Central memory CD8-positive, alpha-beta T cell (primary cell): ENCODE measurements at regions not wholly inside any gene's neighbourhood (a gene's known extent, or its start where the extent isn't known, plus 50 kb on each side); places are given as distances from the start of the nearest gene placed in this dataset.

Experiments used
- ATAC-seq: fragments of 150-1000 bp; cut with Tn5 transposase; replicated peaks from 2 replicates; pipeline ENCODE4 v1.10.0; 2022; ENCODE audit warnings: mild to moderate bottlenecking, moderate FRiP score, moderate number of reproducible peaks; ENCODE audit not compliant: poor library complexity, severe bottlenecking; ENCODE audit errors: extremely low read depth
- DNase-seq, 2 donors: peaks; one replicate each; pipeline ENCODE4 v3.0.0; 2021; ENCODE audit warnings: low spot score in 2 of 2
- H3K27ac Mint-ChIP-seq: one replicate; pipeline ENCODE4 v1.8.0; 2022; ENCODE audit warnings: low read depth, mild to moderate bottlenecking, moderate library complexity, mixed read lengths
- H3K27me3 Mint-ChIP-seq: one replicate; pipeline ENCODE4 v1.8.0; 2022; ENCODE audit warnings: mixed read lengths
- H3K36me3 Mint-ChIP-seq: one replicate; pipeline ENCODE4 v1.8.0; 2022; ENCODE audit warnings: mild to moderate bottlenecking, moderate library complexity, mixed read lengths; ENCODE audit not compliant: insufficient read depth
- H3K4me1 Mint-ChIP-seq: one replicate; pipeline ENCODE4 v1.8.0; 2022; ENCODE audit warnings: mixed read lengths
- H3K4me3 Mint-ChIP-seq: one replicate; pipeline ENCODE4 v1.8.0; 2022; ENCODE audit warnings: mild to moderate bottlenecking, moderate library complexity, mixed read lengths
- H3K9me3 Mint-ChIP-seq: one replicate; pipeline ENCODE4 v1.8.0; 2022; ENCODE audit warnings: mixed read lengths

- Mint-ChIP-seq H3K4me3 (no peak overlapping the region), H3K27ac (no peak overlapping the region), H3K4me1 (no peaks in the 10 kb centered on the region), H3K36me3 (no peaks in the 10 kb centered on the region), H3K9me3 (peaks cover 10% of the 10 kb centered on the region), H3K27me3 (peaks cover 14% of the 10 kb centered on the region)
- DNase-seq (no peak), ATAC-seq (no peak)
These were observed 163.7 kb downstream of the FBXO15 start for GRCh38 chr18:73983970-73984369.

- H3K36me3 Mint-ChIP-seq, result no peaks in the 10 kb centered on the region
- peaks cover 10% of the 10 kb centered on the region for H3K9me3 Mint-ChIP-seq
- no peaks in the 10 kb centered on the region for H3K4me1 Mint-ChIP-seq
- H3K4me3 Mint-ChIP-seq, result no peak overlapping the region
- ATAC-seq (no peak), DNase-seq (no peak)
- peaks cover 14% of the 10 kb centered on the region for H3K27me3 Mint-ChIP-seq
- no peak overlapping the region for H3K27ac Mint-ChIP-seq
These were observed 164.1 kb downstream of the FBXO15 start for GRCh38 chr18:73983496-73983895.

GRCh38 chr18:73981796-73982195 is 165.8 kb downstream of the FBXO15 start:
- no peak overlapping the region for H3K27ac Mint-ChIP-seq
- H3K36me3 Mint-ChIP-seq, result no peaks in the 10 kb centered on the region
- ATAC-seq (no peak), DNase-seq (no peak)
- no peaks in the 10 kb centered on the region for H3K4me1 Mint-ChIP-seq
- H3K27me3 Mint-ChIP-seq, result peaks cover 14% of the 10 kb centered on the region
- H3K4me3 Mint-ChIP-seq, result no peak overlapping the region
- H3K9me3 Mint-ChIP-seq, result no peaks in the 10 kb centered on the region

- H3K9me3 Mint-ChIP-seq, result no peaks in the 10 kb centered on the region
- H3K36me3 Mint-ChIP-seq, result no peaks in the 10 kb centered on the region
- H3K27me3 Mint-ChIP-seq, result peaks cover 14% of the 10 kb centered on the region
- no peak overlapping the region for H3K4me3 Mint-ChIP-seq
- no peaks in the 10 kb centered on the region for H3K4me1 Mint-ChIP-seq
- no peak for DNase-seq
- no peak overlapping the region for H3K27ac Mint-ChIP-seq
- ATAC-seq, result no peak
These were observed 167.2 kb downstream of the FBXO15 start for GRCh38 chr18:73980289-73980979.

DNA sequence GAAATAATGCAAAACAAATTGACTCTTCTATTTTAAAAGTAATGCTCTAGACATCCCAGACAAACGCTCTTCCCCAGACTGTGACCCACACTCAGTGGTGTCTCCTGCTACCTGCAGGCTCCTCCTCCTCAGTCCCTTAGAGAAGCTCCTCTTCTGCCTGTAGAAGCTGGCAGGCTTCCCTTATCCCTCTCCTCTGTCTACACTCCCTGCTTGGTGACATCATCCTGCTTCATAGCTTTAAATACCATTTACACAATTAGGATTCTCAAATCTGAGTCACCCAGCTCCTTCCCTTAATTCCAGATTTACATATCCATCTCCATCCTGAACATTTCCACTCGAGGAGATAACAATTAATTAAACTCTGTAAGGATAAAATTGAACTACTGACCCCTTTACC is 167.9 kb downstream of the FBXO15 start:
- peaks cover 14% of the 10 kb centered on the region for H3K27me3 Mint-ChIP-seq
- no peaks in the 10 kb centered on the region for H3K4me1 Mint-ChIP-seq
- ATAC-seq, result no peak
- no peak overlapping the region for H3K27ac Mint-ChIP-seq
- H3K9me3 Mint-ChIP-seq, result no peaks in the 10 kb centered on the region
- no peak for DNase-seq
- no peak overlapping the region for H3K4me3 Mint-ChIP-seq
- H3K36me3 Mint-ChIP-seq, result no peaks in the 10 kb centered on the region

DNA sequence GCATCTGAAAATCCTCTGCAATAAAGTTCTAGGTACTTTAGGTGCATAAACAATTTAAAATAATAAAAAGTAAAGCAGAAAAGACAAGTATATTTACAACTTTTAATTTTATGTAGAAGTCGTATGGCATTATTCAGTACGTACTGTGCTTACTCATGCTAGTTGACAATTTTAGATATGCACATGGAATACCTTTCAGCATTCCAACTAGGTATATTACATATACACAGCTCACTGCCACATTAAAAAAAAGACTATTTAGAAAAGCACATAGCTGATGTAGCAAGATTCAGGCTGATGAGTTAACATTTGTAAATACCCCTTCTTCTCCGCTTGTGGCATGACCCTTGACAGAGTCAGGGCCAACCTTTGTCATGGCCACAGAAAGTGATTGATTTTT is 171.2 kb downstream of the FBXO15 start:
- no peaks in the 10 kb centered on the region for H3K4me1 Mint-ChIP-seq
- DNase-seq (no peak), ATAC-seq (no peak)
- no peaks in the 10 kb centered on the region for H3K36me3 Mint-ChIP-seq
- H3K27ac Mint-ChIP-seq, result no peak overlapping the region
- H3K27me3 Mint-ChIP-seq, result peaks cover 42% of the 10 kb centered on the region
- no peaks in the 10 kb centered on the region for H3K9me3 Mint-ChIP-seq
- H3K4me3 Mint-ChIP-seq, result no peak overlapping the region

GRCh38 chr18:73975266-73975665 is 172.4 kb downstream of the FBXO15 start:
- Mint-ChIP-seq H3K9me3 (no peaks in the 10 kb centered on the region), H3K27ac (no peak overlapping the region), H3K4me3 (no peak overlapping the region), H3K36me3 (no peaks in the 10 kb centered on the region), H3K27me3 (peaks cover 35% of the 10 kb centered on the region), H3K4me1 (no peaks in the 10 kb centered on the region)
- DNase-seq (no peak), ATAC-seq (no peak)

GRCh38 chr18:73973972-73974371 is 173.7 kb downstream of the FBXO15 start:
- no peak overlapping the region for H3K4me3 Mint-ChIP-seq
- H3K9me3 Mint-ChIP-seq, result no peaks in the 10 kb centered on the region
- H3K27me3 Mint-ChIP-seq, result peaks cover 28% of the 10 kb centered on the region
- no peak for DNase-seq
- ATAC-seq, result no peak
- no peaks in the 10 kb centered on the region for H3K4me1 Mint-ChIP-seq
- no peaks in the 10 kb centered on the region for H3K36me3 Mint-ChIP-seq
- H3K27ac Mint-ChIP-seq, result no peak overlapping the region

DNA sequence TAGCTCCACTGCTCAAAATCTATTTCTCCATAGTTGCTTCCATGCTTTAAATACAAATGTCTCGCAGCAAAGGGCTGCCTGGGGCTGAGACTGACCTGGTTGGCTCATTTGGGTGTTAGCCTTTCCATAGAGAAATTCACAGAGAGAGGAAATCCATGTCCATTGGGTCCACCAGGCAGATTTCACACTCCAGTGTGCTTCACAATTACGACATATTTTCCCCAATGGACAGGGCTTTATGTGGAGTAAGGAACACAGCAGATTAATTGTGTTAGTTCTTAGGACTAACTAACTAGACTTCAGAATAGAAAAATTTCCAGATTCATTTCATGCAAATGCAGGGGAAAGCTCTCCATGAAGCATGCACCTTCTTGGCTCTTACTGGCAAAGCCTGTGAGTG is 180.7 kb downstream of the FBXO15 start:
- no peak overlapping the region for H3K4me3 Mint-ChIP-seq
- H3K36me3 Mint-ChIP-seq, result no peaks in the 10 kb centered on the region
- H3K9me3 Mint-ChIP-seq, result no peaks in the 10 kb centered on the region
- no peak overlapping the region for H3K27ac Mint-ChIP-seq
- no peaks in the 10 kb centered on the region for H3K4me1 Mint-ChIP-seq
- peaks cover 2% of the 10 kb centered on the region for H3K27me3 Mint-ChIP-seq
- no peak for ATAC-seq
- DNase-seq, result no peak

DNA sequence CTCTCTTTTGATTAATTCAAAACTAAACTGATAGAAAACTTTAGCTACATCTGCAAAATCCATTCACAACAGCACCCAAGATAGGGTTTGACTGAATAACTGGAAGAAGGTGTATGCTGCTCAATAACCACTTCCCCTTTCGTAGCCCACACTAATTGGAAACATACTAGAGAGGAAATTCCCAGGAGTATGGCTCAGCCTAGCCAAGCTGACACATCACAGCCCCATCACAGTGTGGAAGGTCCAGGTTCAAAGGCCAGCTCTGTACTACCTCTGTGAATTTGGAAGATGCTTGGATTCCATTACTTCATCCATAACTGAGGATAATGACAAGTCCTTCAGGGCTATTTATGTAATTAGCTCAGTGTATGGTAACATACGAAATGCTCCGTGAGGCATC is 185.4 kb downstream of the FBXO15 start:
- H3K4me3 Mint-ChIP-seq, result no peak overlapping the region
- no peak for ATAC-seq

GRCh38 chr18:73961804-73962203 is 185.8 kb downstream of the FBXO15 start:
- ATAC-seq (no peak), DNase-seq (no peak)
- H3K27ac Mint-ChIP-seq, result no peak overlapping the region
- no peak overlapping the region for H3K4me3 Mint-ChIP-seq
- H3K36me3 Mint-ChIP-seq, result no peaks in the 10 kb centered on the region
- peaks cover 20% of the 10 kb centered on the region for H3K27me3 Mint-ChIP-seq
- no peaks in the 10 kb centered on the region for H3K4me1 Mint-ChIP-seq
- H3K9me3 Mint-ChIP-seq, result no peaks in the 10 kb centered on the region

More for the DNA sequence above, 185.4 kb downstream of the FBXO15 start:
- Mint-ChIP-seq H3K27ac (no peak overlapping the region), H3K9me3 (no peaks in the 10 kb centered on the region), H3K27me3 (peaks cover 20% of the 10 kb centered on the region), H3K36me3 (no peaks in the 10 kb centered on the region), H3K4me1 (no peaks in the 10 kb centered on the region)
- DNase-seq, result no peak

DNA sequence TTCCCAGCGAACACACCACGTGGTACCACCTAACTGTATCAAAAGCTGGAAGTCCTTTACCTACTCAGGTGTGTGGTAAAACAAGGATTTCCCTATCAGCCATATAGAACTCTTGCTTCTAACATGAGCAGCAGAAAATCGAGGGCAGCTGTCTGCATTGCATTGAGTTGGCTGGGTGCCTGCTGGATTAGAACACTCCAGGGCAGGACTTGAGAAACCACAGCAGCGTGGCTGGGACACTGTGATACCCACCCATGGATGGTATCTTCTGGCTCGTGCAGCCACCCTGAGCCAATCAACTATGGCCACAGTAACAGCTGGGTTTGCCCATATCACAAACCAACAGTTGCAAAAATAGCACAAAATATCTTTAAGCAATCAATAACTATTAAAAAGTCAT is 188.3 kb downstream of the FBXO15 start:
- no peaks in the 10 kb centered on the region for H3K36me3 Mint-ChIP-seq
- H3K4me3 Mint-ChIP-seq, result no peak overlapping the region
- no peaks in the 10 kb centered on the region for H3K9me3 Mint-ChIP-seq
- H3K27ac Mint-ChIP-seq, result no peak overlapping the region
- no peak for DNase-seq
- no peaks in the 10 kb centered on the region for H3K4me1 Mint-ChIP-seq
- peaks cover 20% of the 10 kb centered on the region for H3K27me3 Mint-ChIP-seq
- ATAC-seq, result no peak

DNA sequence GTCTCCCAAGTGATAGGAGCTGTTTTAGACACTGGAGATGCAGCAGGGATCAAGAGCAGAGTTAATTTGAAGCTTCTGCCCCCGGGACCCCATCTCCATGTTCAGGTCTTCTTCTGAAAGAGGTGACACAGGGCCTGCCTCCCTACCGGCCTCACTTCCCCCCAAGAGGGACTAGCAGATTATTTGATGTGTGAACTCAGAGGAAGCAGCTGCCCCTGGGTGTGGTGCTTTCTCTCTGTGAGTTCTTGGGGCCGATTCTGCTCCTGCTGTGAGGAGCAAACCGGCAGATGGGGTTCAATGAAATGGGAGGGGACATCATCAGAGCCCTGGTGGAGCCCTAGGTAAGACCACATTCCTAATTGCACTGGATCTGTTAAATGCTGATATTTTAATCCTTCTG is 193.4 kb downstream of the FBXO15 start:
- Mint-ChIP-seq H3K27me3 (peaks cover 10% of the 10 kb centered on the region), H3K4me3 (no peak overlapping the region), H3K9me3 (no peaks in the 10 kb centered on the region), H3K27ac (no peak overlapping the region), H3K36me3 (no peaks in the 10 kb centered on the region), H3K4me1 (no peaks in the 10 kb centered on the region)
- ATAC-seq (no peak), DNase-seq (no peak)
